Small intestine (tissue), 7 donors: ENCODE measurements at regions not wholly inside any gene's neighbourhood (a gene's known extent, or its start where the extent isn't known, plus 50 kb on each side); places are given as distances from the start of the nearest gene placed in this dataset.

Source experiments
- DNase-seq, 2 donors: peaks; one replicate each; pipeline versions ENCODE4 v3.0.0 to v3.0.0-alpha.2; 2013
- FAIRE-seq: peaks from 2 replicates; lab custom pipeline; 2012; peaks lifted over from hg19 to GRCh38; lab: Jason Lieb, UNC
- H3K27ac ChIP-seq, 3 donors: one replicate each; pipeline ENCODE4 v1.5.1; 2013; ENCODE audit warnings: low read length in 2 of 3, mild to moderate bottlenecking in 2 of 3, control low read depth in 1 of 3, inconsistent platforms in 1 of 3, low read depth in 1 of 3, moderate library complexity in 1 of 3
- H3K27me3 ChIP-seq, 3 donors: one replicate each; pipeline ENCODE4 v1.6.1; 2013; ENCODE audit warnings: low read length in 3 of 3, inconsistent platforms in 1 of 3; ENCODE audit not compliant: control insufficient read depth in 3 of 3, insufficient read depth in 3 of 3
- H3K36me3 ChIP-seq, 3 donors: one replicate each; pipeline ENCODE4 v1.6.1; 2013; ENCODE audit warnings: low read length in 3 of 3, inconsistent platforms in 1 of 3, low read depth in 1 of 3, mild to moderate bottlenecking in 1 of 3, moderate library complexity in 1 of 3; ENCODE audit not compliant: control insufficient read depth in 3 of 3, insufficient read depth in 2 of 3
- H3K4me1 ChIP-seq, 3 donors: one replicate each; pipeline ENCODE4 v1.6.1; 2013; ENCODE audit warnings: low read length in 2 of 3, inconsistent platforms in 1 of 3, low read depth in 1 of 3, mild to moderate bottlenecking in 1 of 3, moderate library complexity in 1 of 3; ENCODE audit not compliant: control insufficient read depth in 3 of 3, insufficient read depth in 2 of 3
- H3K4me3 ChIP-seq, 3 donors: one replicate each; pipeline ENCODE4 v1.5.1; 2013; ENCODE audit warnings: low read length in 3 of 3, control low read depth in 1 of 3, inconsistent platforms in 1 of 3, low read depth in 1 of 3, mild to moderate bottlenecking in 1 of 3, moderate library complexity in 1 of 3
- H3K9me3 ChIP-seq, 2 donors: one replicate each; pipeline ENCODE4 v1.6.1; 2013; ENCODE audit warnings: low read depth in 1 of 2, low read length in 1 of 2; ENCODE audit not compliant: control insufficient read depth in 2 of 2, insufficient read depth in 1 of 2
- WGBS, 3 donors: extraction: QIAGEN DNeasy Blood & Tissue Kit; methylation state at CpG; one replicate each; pipeline ENCODE4 v1.1.7; 2013; 5-methylcytosine and 5-hydroxymethylcytosine counted together
- donor health status: healthy with polysubstance abuse.
- donor health status: control.
- donor health status: control.
- donor health status: Bipolar disorder and iron deficiency.
- donor health status: healthy.

GRCh38 chr4:24175707-24176106 is 285.9 kb upstream of the PPARGC1A start:
- H3K4me3 ChIP-seq: no peak overlapping the region
- H3K27me3 ChIP-seq: no peaks in the 10 kb centered on the region
- H3K36me3 ChIP-seq: no peaks in the 10 kb centered on the region
- H3K27ac ChIP-seq: no peak overlapping the region
- no peaks in the 10 kb centered on the region for H3K9me3 ChIP-seq
- no peak for DNase-seq
- H3K4me1 ChIP-seq: no peaks in the 10 kb centered on the region
- WGBS, 3 donors: 87 to 89% (median 88%) methylated on average over 7 of the region's 7 CpGs
- FAIRE-seq: no peak

GRCh38 chr4:24174602-24175001 is 284.8 kb upstream of the PPARGC1A start:
- no peak for FAIRE-seq
- H3K9me3 ChIP-seq: no peaks in the 10 kb centered on the region
- 71 to 77% (median 74%) methylated on average over 4 of the region's 4 CpGs for WGBS, 3 donors
- no peaks in the 10 kb centered on the region for H3K4me1 ChIP-seq
- H3K36me3 ChIP-seq: no peaks in the 10 kb centered on the region
- no peak overlapping the region for H3K27ac ChIP-seq
- no peaks in the 10 kb centered on the region for H3K27me3 ChIP-seq
- H3K4me3 ChIP-seq: no peak overlapping the region
- no peak for DNase-seq

- no peak for FAIRE-seq
- DNase-seq: no peak
- H3K9me3 ChIP-seq: no peaks in the 10 kb centered on the region
- H3K27ac ChIP-seq: no peak overlapping the region
- H3K4me3 ChIP-seq: no peak overlapping the region
- no peaks in the 10 kb centered on the region for H3K27me3 ChIP-seq
- no peaks in the 10 kb centered on the region for H3K36me3 ChIP-seq
- H3K4me1 ChIP-seq: no peaks in the 10 kb centered on the region
- WGBS, 3 donors: 60 to 68% (median 62%) methylated on average over 4 of the region's 4 CpGs
Observed at GRCh38 chr4:24172406-24172805, 282.6 kb upstream of the PPARGC1A start.

GRCh38 chr4:24169956-24170355 is 280.1 kb upstream of the PPARGC1A start:
- Histone ChIP-seq H3K27me3 (no peaks in the 10 kb centered on the region), H3K4me3 (no peak overlapping the region), H3K36me3 (no peaks in the 10 kb centered on the region), H3K27ac (no peak overlapping the region), H3K4me1 (no peaks in the 10 kb centered on the region), H3K9me3 (no peaks in the 10 kb centered on the region)
- no peak for FAIRE-seq
- no peak for DNase-seq

GRCh38 chr4:24168658-24169057 is 278.8 kb upstream of the PPARGC1A start:
- no peak for DNase-seq
- no peak overlapping the region for H3K4me3 ChIP-seq
- H3K4me1 ChIP-seq: no peaks in the 10 kb centered on the region
- no peaks in the 10 kb centered on the region for H3K9me3 ChIP-seq
- H3K36me3 ChIP-seq: no peaks in the 10 kb centered on the region
- H3K27me3 ChIP-seq: no peaks in the 10 kb centered on the region
- H3K27ac ChIP-seq: no peak overlapping the region
- 66 to 88% (median 78%) methylated on average over 2 of the region's 2 CpGs for WGBS, 3 donors
- FAIRE-seq: no peak

GRCh38 chr4:24166501-24166900 is 276.7 kb upstream of the PPARGC1A start:
- H3K27ac ChIP-seq: no peak overlapping the region
- H3K27me3 ChIP-seq: no peaks in the 10 kb centered on the region
- H3K4me3 ChIP-seq: no peak overlapping the region
- WGBS, 3 donors: 77 to 87% (median 82%) methylated on average over 1 of the region's 1 CpG
- no peaks in the 10 kb centered on the region for H3K36me3 ChIP-seq
- DNase-seq (no peak), FAIRE-seq (no peak)
- H3K4me1 ChIP-seq: no peaks in the 10 kb centered on the region
- H3K9me3 ChIP-seq: no peaks in the 10 kb centered on the region

GRCh38 chr4:24164797-24165196 is 274.9 kb upstream of the PPARGC1A start:
- no peaks in the 10 kb centered on the region for H3K4me1 ChIP-seq
- no peaks in the 10 kb centered on the region for H3K36me3 ChIP-seq
- no peak overlapping the region for H3K27ac ChIP-seq
- no peaks in the 10 kb centered on the region for H3K27me3 ChIP-seq
- FAIRE-seq (no peak), DNase-seq (no peak)
- no peak overlapping the region for H3K4me3 ChIP-seq
- no peaks in the 10 kb centered on the region for H3K9me3 ChIP-seq
- whole genome bisulfite sequencing, 3 donors: 75 to 86% (median 85%) methylated on average over 3 of the region's 3 CpGs

GRCh38 chr4:24164054-24164693 is 274.3 kb upstream of the PPARGC1A start:
- Histone ChIP-seq H3K4me3 (no peak overlapping the region), H3K27ac (no peak overlapping the region), H3K9me3 (no peaks in the 10 kb centered on the region), H3K4me1 (no peaks in the 10 kb centered on the region), H3K27me3 (no peaks in the 10 kb centered on the region), H3K36me3 (no peaks in the 10 kb centered on the region)
- WGBS, 3 donors: 44 to 50% (median 46%) methylated on average over 2 of the region's 2 CpGs
- DNase-seq (no peak), FAIRE-seq (no peak)

- 81 to 95% (median 89%) methylated on average over 7 of the region's 7 CpGs for WGBS, 3 donors
- Histone ChIP-seq H3K36me3 (no peaks in the 10 kb centered on the region), H3K27me3 (no peaks in the 10 kb centered on the region), H3K9me3 (no peaks in the 10 kb centered on the region), H3K27ac (no peak overlapping the region), H3K4me3 (no peak overlapping the region), H3K4me1 (no peaks in the 10 kb centered on the region)
- DNase-seq (no peak), FAIRE-seq (no peak)
Observed at GRCh38 chr4:24163314-24163713, 273.5 kb upstream of the PPARGC1A start.
